AG09319 (cell line): ENCODE measurements at regions not wholly inside any gene's neighbourhood (a gene's known extent, or its start where the extent isn't known, plus 50 kb on each side); places are given as distances from the start of the nearest gene placed in this dataset.

ENCODE experiments used
- DNase-seq: peaks from one replicate; pipeline ENCODE4 v3.0.0-alpha.2; 2010; ENCODE audit warnings: low read depth; ENCODE audit errors: extremely low read depth
- CTCF ChIP-seq: IDR thresholded peaks from 2 replicates; pipeline ENCODE4 v1.5.1; 2011; ENCODE audit warnings: low read depth, mild to moderate bottlenecking, inconsistent platforms, low read length, moderate library complexity

GRCh38 chr15:70151462-70151861 lies 53.7 kb upstream of the TLE3 start:
- TF ChIP-seq CTCF = no peak
- DNase-seq = no peak

- DNase-seq = no peak
- no peak for TF ChIP-seq CTCF
Observed at GRCh38 chr15:70151003-70151402, 53.3 kb upstream of the TLE3 start.

GRCh38 chr15:70150405-70150747 lies 52.7 kb upstream of the TLE3 start:
- no peak for DNase-seq
- no peak for TF ChIP-seq CTCF

- DNase-seq = no peak
- TF ChIP-seq CTCF = no peak
Observed at GRCh38 chr15:70149667-70150404, 52.1 kb upstream of the TLE3 start.

- no peak for TF ChIP-seq CTCF
- no peak for DNase-seq
Observed at GRCh38 chr15:70147778-70148177, 50.1 kb upstream of the TLE3 start.
